ENCODE measurements at regions not wholly inside any gene's neighbourhood (a gene's known extent, or its start where the extent isn't known, plus 50 kb on each side); places are given as distances from the start of the nearest gene placed in this dataset.

- SMC1A ChIA-PET (ENCODE audit: uncharacterized antibody, unreplicated experiment) = interaction anchor here (0.9 to 1.3 kb wide), 2 partner anchors 11 to 18 kb away, joined by 3 to 4 read pairs; no protein-coding TSS in a partner anchor
- TF ChIP-seq CBFB (IDR thresholded peaks at IDR 0.05; ENCODE audit: low read depth) (no peak), SUZ12 (IDR thresholded peaks at IDR 0.05; ENCODE audit: unreplicated experiment) (no peak), ELK1 (IDR thresholded peaks at IDR 0.05; ENCODE audit: low read depth, low read length) (no peak), HDAC6 (IDR thresholded peaks at IDR 0.05; ENCODE audit: unreplicated experiment) (no peak), SREBF1 (IDR thresholded peaks at IDR 0.05; ENCODE audit: low read length) (no peak), RAD21 (IDR thresholded peaks at IDR 0.05; ENCODE audit: insufficient read depth, low read depth, low read length) (no peak), STAT3 (IDR thresholded peaks at IDR 0.05; ENCODE audit: low read depth, low read length) (no peak), HCFC1 (IDR thresholded peaks at IDR 0.05; ENCODE audit: low read length) (no peak), CEBPZ (IDR thresholded peaks at IDR 0.05; ENCODE audit: low read depth, low read length) (no peak), SMAD5 (IDR thresholded peaks at IDR 0.05; ENCODE audit: low read depth) (no peak), ZNF274 (IDR thresholded peaks at IDR 0.05; ENCODE audit: insufficient read depth, insufficient read length) (no peak), MTA3 (IDR thresholded peaks at IDR 0.05; ENCODE audit: borderline replicate concordance, low read length) (no peak), GABPA (IDR thresholded peaks at IDR 0.05; ENCODE audit: low read depth) (no peak), CREB1 (IDR thresholded peaks at IDR 0.05; ENCODE audit: low read depth) (no peak), SMARCA5 (IDR thresholded peaks at IDR 0.05) (no peak)
- TF ChIP-seq, protein P1, sequence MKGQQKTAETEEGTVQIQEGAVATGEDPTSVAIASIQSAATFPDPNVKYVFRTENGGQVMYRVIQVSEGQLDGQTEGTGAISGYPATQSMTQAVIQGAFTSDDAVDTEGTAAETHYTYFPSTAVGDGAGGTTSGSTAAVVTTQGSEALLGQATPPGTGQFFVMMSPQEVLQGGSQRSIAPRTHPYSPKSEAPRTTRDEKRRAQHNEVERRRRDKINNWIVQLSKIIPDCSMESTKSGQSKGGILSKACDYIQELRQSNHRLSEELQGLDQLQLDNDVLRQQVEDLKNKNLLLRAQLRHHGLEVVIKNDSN (IDR thresholded peaks at IDR 0.05; ENCODE audit: borderline replicate concordance, extremely low read length, insufficient read depth, low read depth, low read length) = no peak
- TF ChIP-seq, protein P2, sequence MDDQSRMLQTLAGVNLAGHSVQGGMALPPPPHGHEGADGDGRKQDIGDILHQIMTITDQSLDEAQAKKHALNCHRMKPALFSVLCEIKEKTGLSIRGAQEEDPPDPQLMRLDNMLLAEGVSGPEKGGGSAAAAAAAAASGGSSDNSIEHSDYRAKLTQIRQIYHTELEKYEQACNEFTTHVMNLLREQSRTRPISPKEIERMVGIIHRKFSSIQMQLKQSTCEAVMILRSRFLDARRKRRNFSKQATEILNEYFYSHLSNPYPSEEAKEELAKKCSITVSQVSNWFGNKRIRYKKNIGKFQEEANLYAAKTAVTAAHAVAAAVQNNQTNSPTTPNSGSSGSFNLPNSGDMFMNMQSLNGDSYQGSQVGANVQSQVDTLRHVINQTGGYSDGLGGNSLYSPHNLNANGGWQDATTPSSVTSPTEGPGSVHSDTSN (IDR thresholded peaks at IDR 0.05; ENCODE audit: insufficient replicate concordance, low read depth, low read length) = no peak
- intact Hi-C loops (cut with micrococcal nuclease; ENCODE audit: unreplicated experiment) = no loop called here
- WGBS (ENCODE audit: insufficient coverage, insufficient replicate concordance, low lambda C conversion rate, missing lambda C conversion rate) = 0% methylated on average over 2 of the region's 2 CpGs
- H3K36me3 ChIP-seq (ENCODE audit: control insufficient read depth in 2 of 2, insufficient read depth in 2 of 2, low read length in 1 of 2) = no peaks in the 10 kb centered on the region
- H4K20me1 ChIP-seq (ENCODE audit: control insufficient read depth, insufficient read depth) = no peaks in the 10 kb centered on the region
- CTCF ChIA-PET = interaction anchor here (0.7 kb wide), 1 partner anchor 8 kb away, joined by 3 read pairs; no protein-coding TSS in a partner anchor
- no peak overlapping the region for H3K4me2 ChIP-seq (ENCODE audit: control insufficient read depth, insufficient read depth)
- ATAC-seq = no peak
- H3K4me3 ChIP-seq = no peak overlapping the region
- H3K79me2 ChIP-seq (ENCODE audit: control insufficient read depth, insufficient read depth, low read length) = no peaks in the 10 kb centered on the region
- no TSS peak for BruUV-seq (replicated peaks)
- DNase-seq (ENCODE audit: low read depth, low spot score) = no peak
- POLR2A ChIA-PET = no interaction called here
- H3K4me1 ChIP-seq (ENCODE audit: control insufficient read depth, insufficient read depth, low read length) = no peaks in the 10 kb centered on the region
- RAD21 ChIA-PET (ENCODE audit: unreplicated experiment) = no interaction called here
- no peak for FAIRE-seq
- no peak overlapping the region for H2AFZ ChIP-seq (ENCODE audit: control insufficient read depth, low read depth, low read length)
- H3K9ac ChIP-seq (ENCODE audit: control insufficient read depth, insufficient read depth, low read length) = no peak overlapping the region
- H3K27ac ChIP-seq (ENCODE audit: control insufficient read depth, insufficient read depth) = no peak overlapping the region
- H3K27me3 ChIP-seq (replicated peaks in 1 of 2; ENCODE audit: control insufficient read depth in 2 of 2, insufficient read depth in 2 of 2, low read length in 1 of 2) = no peaks in the 10 kb centered on the region
- in situ Hi-C loops (cut with MboI) = no loop called here
- H3K9me3 ChIP-seq (replicated peaks; ENCODE audit: control insufficient read depth, insufficient read depth, low read length) = no peaks in the 10 kb centered on the region
Measured at GRCh38 chr9:118637681-118638080, 731.6 kb downstream of the BRINP1 start.

All from GM12878 (cell line).